Osteoblast (primary cell): ENCODE measurements at regions not wholly inside any gene's neighbourhood (a gene's known extent, or its start where the extent isn't known, plus 50 kb on each side); places are given as distances from the start of the nearest gene placed in this dataset.

Experiments used
- DNase-seq: peaks from one replicate; pipeline ENCODE4 v3.0.0; 2011; ENCODE audit warnings: low spot score, mixed read lengths; ENCODE audit not compliant: insufficient read length; ENCODE audit errors: missing footprints
- H2AFZ ChIP-seq: 2 replicates; pipeline ENCODE4 v1.6.0; 2011; ENCODE audit warnings: mild to moderate bottlenecking, low read length
- H3K27ac ChIP-seq: 2 replicates; pipeline ENCODE4 v1.5.1; 2011; ENCODE audit warnings: mild to moderate bottlenecking, low read depth, low read length, moderate library complexity
- H3K27me3 ChIP-seq: 2 replicates; pipeline ENCODE4 v1.6.0; 2012; ENCODE audit warnings: mild to moderate bottlenecking, control low read depth, inconsistent platforms, low read length, moderate library complexity; ENCODE audit not compliant: insufficient read depth
- H3K36me3 ChIP-seq: 2 replicates; pipeline ENCODE4 v1.5.1; 2011; ENCODE audit warnings: mild to moderate bottlenecking, low read length, control low read depth, moderate library complexity; ENCODE audit not compliant: insufficient read depth
- H3K4me1 ChIP-seq: 2 replicates; pipeline ENCODE4 v1.5.1; 2011; ENCODE audit warnings: mild to moderate bottlenecking, low read length, control low read depth, moderate library complexity; ENCODE audit not compliant: insufficient read depth
- H3K4me2 ChIP-seq: 2 replicates; pipeline ENCODE4 v1.6.0; 2011; ENCODE audit warnings: mild to moderate bottlenecking, low read length; ENCODE audit not compliant: insufficient read depth
- H3K4me3 ChIP-seq: fragments of 200-600 bp; sonication (generic); 3 replicates; pipeline ENCODE4 v1.5.1; 2012; ENCODE audit warnings: mild to moderate bottlenecking, low read length, inconsistent platforms; ENCODE audit not compliant: insufficient read depth
- H3K79me2 ChIP-seq: 2 replicates; pipeline ENCODE4 v1.6.0; 2012; ENCODE audit warnings: mild to moderate bottlenecking, low read length, control low read depth, inconsistent platforms; ENCODE audit not compliant: insufficient read depth
- H3K9me3 ChIP-seq: 2 replicates; pipeline ENCODE4 v1.5.1; 2011; ENCODE audit warnings: low read depth, low read length, control low read depth
- H4K20me1 ChIP-seq: 2 replicates; pipeline ENCODE4 v1.6.0; 2012; ENCODE audit warnings: mild to moderate bottlenecking, low read length, control low read depth; ENCODE audit not compliant: insufficient read depth
- CTCF ChIP-seq: IDR thresholded peaks from 2 replicates; pipeline ENCODE4 v1.5.1; 2011; ENCODE audit warnings: mild to moderate bottlenecking, low read depth, low read length, moderate library complexity; ENCODE audit errors: extremely low read depth

DNA sequence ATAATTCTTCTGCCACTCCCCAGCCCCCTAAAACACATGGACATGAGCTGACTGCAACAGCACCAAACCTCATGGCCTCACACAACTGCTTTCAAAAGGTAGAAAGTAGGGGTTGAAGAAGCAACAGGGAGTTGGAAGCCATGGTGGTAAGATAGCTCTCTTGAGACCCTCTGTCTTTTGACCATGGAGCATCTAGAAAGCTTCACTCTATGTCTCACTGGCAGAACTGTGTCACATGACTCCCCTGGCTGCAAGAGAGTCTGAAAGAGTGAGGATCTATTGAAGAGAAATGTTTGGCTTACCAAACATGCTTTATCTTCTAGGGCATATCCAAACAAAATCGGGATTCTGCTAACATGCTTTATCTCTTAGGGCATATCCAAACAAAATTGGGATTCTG is 142.9 kb upstream of the WSCD2 start:
- H4K20me1 ChIP-seq = no peaks in the 10 kb centered on the region
- no peak overlapping the region for H3K27ac ChIP-seq
- H3K4me1 ChIP-seq = no peaks in the 10 kb centered on the region
- H3K4me2 ChIP-seq = no peak overlapping the region
- DNase-seq = no peak
- no peaks in the 10 kb centered on the region for H3K27me3 ChIP-seq
- H2AFZ ChIP-seq = no peak overlapping the region
- H3K9me3 ChIP-seq = no peaks in the 10 kb centered on the region
- no peak overlapping the region for H3K4me3 ChIP-seq
- no peak for TF ChIP-seq CTCF
- H3K36me3 ChIP-seq = no peaks in the 10 kb centered on the region
- no peaks in the 10 kb centered on the region for H3K79me2 ChIP-seq

DNA sequence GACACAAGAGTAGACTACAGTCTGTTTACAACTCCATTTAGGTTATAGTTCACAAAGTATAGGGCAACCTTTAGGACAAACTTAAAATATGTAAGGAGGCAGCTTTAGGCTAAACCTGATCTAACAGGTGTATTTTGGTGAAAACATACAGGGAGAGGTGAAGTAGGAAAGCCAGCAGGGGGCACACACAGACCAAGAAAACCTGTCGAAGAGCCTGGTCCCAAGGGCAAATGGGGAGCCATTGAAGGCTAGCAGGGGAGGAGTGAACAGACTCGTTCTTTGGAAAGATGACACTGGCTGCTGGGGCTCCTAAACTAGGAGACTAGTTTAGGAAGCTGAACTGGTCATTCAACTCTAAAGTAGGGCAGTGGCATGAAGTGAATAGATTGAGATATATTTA is 138.8 kb upstream of the WSCD2 start:
- no peaks in the 10 kb centered on the region for H3K27me3 ChIP-seq
- no peaks in the 10 kb centered on the region for H3K79me2 ChIP-seq
- DNase-seq = no peak

GRCh38 chr12:107992029-107992428 is 137.1 kb upstream of the WSCD2 start:
- Histone ChIP-seq H3K4me2 (no peak overlapping the region), H3K9me3 (no peaks in the 10 kb centered on the region), H3K4me3 (no peak overlapping the region), H3K27ac (no peak overlapping the region), H3K27me3 (no peaks in the 10 kb centered on the region), H3K79me2 (no peaks in the 10 kb centered on the region), H4K20me1 (no peaks in the 10 kb centered on the region), H2AFZ (no peak overlapping the region), H3K36me3 (no peaks in the 10 kb centered on the region), H3K4me1 (no peaks in the 10 kb centered on the region)
- no peak for DNase-seq
- no peak for TF ChIP-seq CTCF

More for the DNA sequence above, 138.8 kb upstream of the WSCD2 start:
- Histone ChIP-seq H3K36me3 (no peaks in the 10 kb centered on the region), H3K4me1 (no peaks in the 10 kb centered on the region), H3K4me3 (no peak overlapping the region), H4K20me1 (no peaks in the 10 kb centered on the region), H2AFZ (no peak overlapping the region), H3K27ac (no peak overlapping the region), H3K4me2 (no peak overlapping the region), H3K9me3 (no peaks in the 10 kb centered on the region)
- TF ChIP-seq CTCF = peak; percentile 35

DNA sequence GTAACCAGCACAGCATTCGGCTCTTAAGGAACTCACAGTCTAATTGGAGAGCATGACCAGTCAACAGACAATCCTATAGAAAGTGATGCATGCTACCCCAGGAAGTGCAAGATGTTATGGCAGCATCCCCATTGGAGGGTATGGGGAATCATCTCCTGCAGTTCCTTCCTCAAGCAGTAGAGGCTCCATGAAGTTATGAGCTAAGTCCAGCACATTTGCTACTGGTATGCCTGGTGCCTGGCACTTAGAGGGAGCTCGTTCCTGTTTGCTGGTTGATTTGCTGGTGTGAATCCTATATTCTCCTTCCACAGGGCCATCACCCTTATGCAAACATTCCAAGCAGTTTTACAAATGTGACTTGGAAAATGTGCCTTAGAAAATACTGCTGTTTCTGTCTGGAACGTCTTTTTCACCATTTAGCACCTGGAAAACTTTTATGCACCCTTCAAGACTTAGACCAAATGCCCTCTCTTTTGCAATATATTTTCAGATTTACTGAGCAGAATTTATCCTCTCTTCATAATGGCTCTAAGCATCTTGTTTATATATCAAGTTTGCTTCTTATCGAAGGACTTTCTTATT is 136.1 kb upstream of the WSCD2 start:
- no peaks in the 10 kb centered on the region for H3K4me1 ChIP-seq
- no peak overlapping the region for H3K4me3 ChIP-seq
- no peak for DNase-seq
- no peaks in the 10 kb centered on the region for H3K36me3 ChIP-seq
- H3K79me2 ChIP-seq = no peaks in the 10 kb centered on the region
- H2AFZ ChIP-seq = no peak overlapping the region
- H4K20me1 ChIP-seq = no peaks in the 10 kb centered on the region
- no peaks in the 10 kb centered on the region for H3K27me3 ChIP-seq
- peak; percentile 52 for TF ChIP-seq CTCF
- H3K9me3 ChIP-seq = no peaks in the 10 kb centered on the region
- no peak overlapping the region for H3K27ac ChIP-seq
- no peak overlapping the region for H3K4me2 ChIP-seq
